ENCODE measurements at regions not wholly inside any gene's neighbourhood (a gene's known extent, or its start where the extent isn't known, plus 50 kb on each side); places are given as distances from the start of the nearest gene placed in this dataset.
"Not testable (repeated sequence)": the region's sequence is repeated elsewhere in the genome, so short reads cannot be mapped to it uniquely, and the experiment has no call there.

- H3K9me3 ChIP-seq (ENCODE audit: control insufficient read depth in 1 of 2, low read length in 2 of 2) = peaks cover 0 to 2% of the 10 kb centered on the region in 2 donors
- H3K4me3 ChIP-seq (ENCODE audit: low read depth in 1 of 2, low read length in 2 of 2) = no peak overlapping the region
- H3K27ac ChIP-seq (ENCODE audit: low read length) = no peak overlapping the region
- no peaks in the 10 kb centered on the region for H3K27me3 ChIP-seq (ENCODE audit: low read depth, low read length)
- H3K36me3 ChIP-seq (ENCODE audit: control insufficient read depth in 1 of 2, insufficient read depth in 2 of 2, low read length in 2 of 2) = no peaks in the 10 kb centered on the region
- no peaks in the 10 kb centered on the region for H3K4me1 ChIP-seq (ENCODE audit: control insufficient read depth in 1 of 2, insufficient read depth in 2 of 2, low read length in 2 of 2)
These were observed 717.0 kb downstream of the BRINP1 start for GRCh38 chr9:118652258-118652657.

- no peak overlapping the region for H3K4me3 ChIP-seq (ENCODE audit: low read depth in 1 of 2, low read length in 2 of 2)
- no peaks in the 10 kb centered on the region for H3K27me3 ChIP-seq (ENCODE audit: low read depth, low read length)
- H3K27ac ChIP-seq (ENCODE audit: low read length) = no peak overlapping the region
- H3K36me3 ChIP-seq (ENCODE audit: control insufficient read depth in 1 of 2, insufficient read depth in 2 of 2, low read length in 2 of 2) = no peaks in the 10 kb centered on the region
- H3K4me1 ChIP-seq (ENCODE audit: control insufficient read depth in 1 of 2, insufficient read depth in 2 of 2, low read length in 2 of 2) = no peaks in the 10 kb centered on the region
- no peaks in the 10 kb centered on the region for H3K9me3 ChIP-seq (ENCODE audit: control insufficient read depth in 1 of 2, low read length in 2 of 2)
These were observed 716.3 kb downstream of the BRINP1 start for GRCh38 chr9:118652912-118653311.

- H3K27me3 ChIP-seq (ENCODE audit: low read depth, low read length) = no peaks in the 10 kb centered on the region
- no peaks in the 10 kb centered on the region for H3K4me1 ChIP-seq (ENCODE audit: control insufficient read depth in 1 of 2, insufficient read depth in 2 of 2, low read length in 2 of 2)
- no peaks in the 10 kb centered on the region for H3K9me3 ChIP-seq (ENCODE audit: control insufficient read depth in 1 of 2, low read length in 2 of 2)
- no peak overlapping the region for H3K4me3 ChIP-seq (ENCODE audit: low read depth in 1 of 2, low read length in 2 of 2)
- no peaks in the 10 kb centered on the region for H3K36me3 ChIP-seq (ENCODE audit: control insufficient read depth in 1 of 2, insufficient read depth in 2 of 2, low read length in 2 of 2)
- H3K27ac ChIP-seq (ENCODE audit: low read length) = no peak overlapping the region
These were observed 710.2 kb downstream of the BRINP1 start for GRCh38 chr9:118659011-118659410.

- no peaks in the 10 kb centered on the region for H3K27me3 ChIP-seq (ENCODE audit: low read depth, low read length)
- no peaks in the 10 kb centered on the region for H3K36me3 ChIP-seq (ENCODE audit: control insufficient read depth in 1 of 2, insufficient read depth in 2 of 2, low read length in 2 of 2)
- no peaks in the 10 kb centered on the region for H3K4me1 ChIP-seq (ENCODE audit: control insufficient read depth in 1 of 2, insufficient read depth in 2 of 2, low read length in 2 of 2)
- no peak overlapping the region for H3K27ac ChIP-seq (ENCODE audit: low read length)
- H3K9me3 ChIP-seq (ENCODE audit: control insufficient read depth in 1 of 2, low read length in 2 of 2) = no peaks in the 10 kb centered on the region
- no peak overlapping the region for H3K4me3 ChIP-seq (ENCODE audit: low read depth in 1 of 2, low read length in 2 of 2)
These were observed 703.9 kb downstream of the BRINP1 start for GRCh38 chr9:118665226-118665919.

GRCh38 chr9:118670011-118670953 lies 699.0 kb downstream of the BRINP1 start:
- Histone ChIP-seq H3K4me3 (ENCODE audit: low read depth in 1 of 2, low read length in 2 of 2) (no peak overlapping the region), H3K9me3 (ENCODE audit: control insufficient read depth in 1 of 2, low read length in 2 of 2) (no peaks in the 10 kb centered on the region), H3K4me1 (ENCODE audit: control insufficient read depth in 1 of 2, insufficient read depth in 2 of 2, low read length in 2 of 2) (no peaks in the 10 kb centered on the region), H3K36me3 (ENCODE audit: control insufficient read depth in 1 of 2, insufficient read depth in 2 of 2, low read length in 2 of 2) (no peaks in the 10 kb centered on the region), H3K27ac (ENCODE audit: low read length) (no peak overlapping the region), H3K27me3 (ENCODE audit: low read depth, low read length) (no peaks in the 10 kb centered on the region)

GRCh38 chr9:118674942-118675341 lies 694.3 kb downstream of the BRINP1 start:
- no peak overlapping the region for H3K27ac ChIP-seq (ENCODE audit: low read length)
- no peaks in the 10 kb centered on the region for H3K27me3 ChIP-seq (ENCODE audit: low read depth, low read length)
- H3K4me3 ChIP-seq (ENCODE audit: low read depth in 1 of 2, low read length in 2 of 2) = no peak overlapping the region
- no peaks in the 10 kb centered on the region for H3K36me3 ChIP-seq (ENCODE audit: control insufficient read depth in 1 of 2, insufficient read depth in 2 of 2, low read length in 2 of 2)
- H3K4me1 ChIP-seq (ENCODE audit: control insufficient read depth in 1 of 2, insufficient read depth in 2 of 2, low read length in 2 of 2) = no peaks in the 10 kb centered on the region
- no peaks in the 10 kb centered on the region for H3K9me3 ChIP-seq (ENCODE audit: control insufficient read depth in 1 of 2, low read length in 2 of 2)

GRCh38 chr9:118677936-118678653 lies 691.1 kb downstream of the BRINP1 start:
- not testable (repeated sequence) for H3K27me3 ChIP-seq (ENCODE audit: low read depth, low read length); H3K9me3 ChIP-seq (ENCODE audit: control insufficient read depth in 1 of 2, low read length in 2 of 2); H3K4me3 ChIP-seq (ENCODE audit: low read depth in 1 of 2, low read length in 2 of 2); H3K4me1 ChIP-seq (ENCODE audit: control insufficient read depth in 1 of 2, insufficient read depth in 2 of 2, low read length in 2 of 2); H3K27ac ChIP-seq (ENCODE audit: low read length); H3K36me3 ChIP-seq (ENCODE audit: control insufficient read depth in 1 of 2, insufficient read depth in 2 of 2, low read length in 2 of 2)

GRCh38 chr9:118686959-118687358 lies 682.3 kb downstream of the BRINP1 start:
- Histone ChIP-seq H3K27me3 (ENCODE audit: low read depth, low read length) (no peaks in the 10 kb centered on the region), H3K36me3 (ENCODE audit: control insufficient read depth in 1 of 2, insufficient read depth in 2 of 2, low read length in 2 of 2) (no peaks in the 10 kb centered on the region), H3K4me1 (ENCODE audit: control insufficient read depth in 1 of 2, insufficient read depth in 2 of 2, low read length in 2 of 2) (no peaks in the 10 kb centered on the region), H3K27ac (ENCODE audit: low read length) (no peak overlapping the region), H3K4me3 (ENCODE audit: low read depth in 1 of 2, low read length in 2 of 2) (no peak overlapping the region), H3K9me3 (ENCODE audit: control insufficient read depth in 1 of 2, low read length in 2 of 2) (no peaks in the 10 kb centered on the region)

- no peak overlapping the region for H3K27ac ChIP-seq (ENCODE audit: low read length)
- H3K27me3 ChIP-seq (ENCODE audit: low read depth, low read length) = no peaks in the 10 kb centered on the region
- no peaks in the 10 kb centered on the region for H3K36me3 ChIP-seq (ENCODE audit: control insufficient read depth in 1 of 2, insufficient read depth in 2 of 2, low read length in 2 of 2)
- no peaks in the 10 kb centered on the region for H3K9me3 ChIP-seq (ENCODE audit: control insufficient read depth in 1 of 2, low read length in 2 of 2)
- no peaks in the 10 kb centered on the region for H3K4me1 ChIP-seq (ENCODE audit: control insufficient read depth in 1 of 2, insufficient read depth in 2 of 2, low read length in 2 of 2)
- no peak overlapping the region for H3K4me3 ChIP-seq (ENCODE audit: low read depth in 1 of 2, low read length in 2 of 2)
These were observed 680.0 kb downstream of the BRINP1 start for GRCh38 chr9:118689280-118689679.

GRCh38 chr9:118692613-118693012 lies 676.6 kb downstream of the BRINP1 start:
- Histone ChIP-seq H3K9me3 (ENCODE audit: control insufficient read depth in 1 of 2, low read length in 2 of 2) (no peaks in the 10 kb centered on the region), H3K27me3 (ENCODE audit: low read depth, low read length) (no peaks in the 10 kb centered on the region), H3K27ac (ENCODE audit: low read length) (no peak overlapping the region), H3K4me1 (ENCODE audit: control insufficient read depth in 1 of 2, insufficient read depth in 2 of 2, low read length in 2 of 2) (no peaks in the 10 kb centered on the region), H3K36me3 (ENCODE audit: control insufficient read depth in 1 of 2, insufficient read depth in 2 of 2, low read length in 2 of 2) (no peaks in the 10 kb centered on the region), H3K4me3 (ENCODE audit: low read depth in 1 of 2, low read length in 2 of 2) (no peak overlapping the region)

GRCh38 chr9:118693645-118694044 lies 675.6 kb downstream of the BRINP1 start:
- no peaks in the 10 kb centered on the region for H3K9me3 ChIP-seq (ENCODE audit: control insufficient read depth in 1 of 2, low read length in 2 of 2)
- H3K27ac ChIP-seq (ENCODE audit: low read length) = no peak overlapping the region
- H3K27me3 ChIP-seq (ENCODE audit: low read depth, low read length) = no peaks in the 10 kb centered on the region
- H3K4me3 ChIP-seq (ENCODE audit: low read depth in 1 of 2, low read length in 2 of 2) = no peak overlapping the region
- no peaks in the 10 kb centered on the region for H3K36me3 ChIP-seq (ENCODE audit: control insufficient read depth in 1 of 2, insufficient read depth in 2 of 2, low read length in 2 of 2)
- H3K4me1 ChIP-seq (ENCODE audit: control insufficient read depth in 1 of 2, insufficient read depth in 2 of 2, low read length in 2 of 2) = no peaks in the 10 kb centered on the region

Measured in muscle layer of duodenum (tissue), 2 donors.